SK-N-SH (cell line): ENCODE measurements at regions not wholly inside any gene's neighbourhood (a gene's known extent, or its start where the extent isn't known, plus 50 kb on each side); places are given as distances from the start of the nearest gene placed in this dataset.

Source experiments
- CTCF ChIA-PET: fragments of 300-600, 350-600 bp; formaldehyde crosslinking; extraction: SDS; loops from one replicate; lab custom pipeline; 2021; lab: Yijun Ruan, JAX
- POLR2A ChIA-PET: fragments of 350-600 bp; sonication (Branson Sonifier 250); formaldehyde crosslinking; extraction: SDS; loops from one replicate; lab custom pipeline; 2020; ENCODE audit warnings: antibody characterized with exemption, inconsistent platforms; lab: Yijun Ruan, JAX
- DNase-seq: peaks from one replicate; pipeline ENCODE4 v3.0.0; 2012
- H2AFZ ChIP-seq: fragments of 200-600 bp; sonication (generic); 2 replicates; pipeline ENCODE4 v1.8.1; 2016; ENCODE audit warnings: antibody characterized with exemption, mild to moderate bottlenecking, low read depth
- H3F3A ChIP-seq: fragments of 200-600 bp; sonication (generic); replicated peaks from 2 replicates; pipeline ENCODE3; 2016; ENCODE audit warnings: antibody characterized with exemption, mild to moderate bottlenecking; ENCODE audit not compliant: insufficient read depth
- H3K27ac ChIP-seq, 2 experiments: fragments of 200-500 bp in 1 of 2; fragments of 200-600 bp in 1 of 2; sonication (Bioruptor generic) in 1 of 2; sonication (generic), shearing (Covaris generic) in 1 of 2; 2 replicates each; pipeline versions ENCODE4 v1.5.1 to v1.6.1; 2014 to 2016; ENCODE audit warnings: low read depth in 2 of 2, inconsistent platforms in 1 of 2, low read length in 1 of 2, mild to moderate bottlenecking in 1 of 2, mixed read lengths in 1 of 2
- H3K27me3 ChIP-seq: fragments of 200-600 bp; sonication (generic), shearing (Covaris generic); 2 replicates; pipeline ENCODE4 v1.6.1; 2016; ENCODE audit warnings: mixed run types; ENCODE audit not compliant: insufficient read depth
- H3K36me3 ChIP-seq, 2 experiments: fragments of 200-500 bp in 1 of 2; fragments of 200-600 bp in 1 of 2; sonication (Bioruptor generic) in 1 of 2; sonication (generic) in 1 of 2; replicated peaks in 1 of 2; 2 replicates each; pipeline versions ENCODE3 to v1.5.1; 2014 to 2016; ENCODE audit warnings: low read length in 1 of 2, mild to moderate bottlenecking in 1 of 2; ENCODE audit not compliant: insufficient read depth in 2 of 2, control insufficient read depth in 1 of 2
- H3K4me1 ChIP-seq, 2 experiments: fragments of 200-500 bp in 1 of 2; fragments of 200-600 bp in 1 of 2; sonication (Bioruptor generic) in 1 of 2; sonication (generic), shearing (Covaris generic) in 1 of 2; 2 replicates each; pipeline versions ENCODE4 v1.5.1 to v1.6.1; 2014 to 2016; ENCODE audit warnings: low read depth in 1 of 2, low read length in 1 of 2, mixed run types in 1 of 2; ENCODE audit not compliant: insufficient read depth in 2 of 2, control insufficient read depth in 1 of 2
- H3K4me2 ChIP-seq: fragments of 200-600 bp; sonication (generic), shearing (Covaris generic); 2 replicates; pipeline ENCODE4 v1.6.1; 2017; ENCODE audit warnings: mixed run types
- H3K4me3 ChIP-seq, 2 experiments: fragments of 200-500 bp in 1 of 2; fragments of 200-600 bp in 1 of 2; sonication (Bioruptor generic) in 1 of 2; sonication (generic), shearing (Covaris generic) in 1 of 2; 2 replicates each; pipeline versions ENCODE4 v1.5.1 to v1.8.1; 2014 to 2016; ENCODE audit warnings: low read depth in 2 of 2, inconsistent platforms in 1 of 2, low read length in 1 of 2, mild to moderate bottlenecking in 1 of 2, mixed read lengths in 1 of 2, moderate library complexity in 1 of 2
- H3K79me2 ChIP-seq: fragments of 200-600 bp; sonication (generic); 2 replicates; pipeline ENCODE4 v1.8.1; 2017; ENCODE audit warnings: mild to moderate bottlenecking; ENCODE audit not compliant: insufficient read depth
- H3K9ac ChIP-seq: fragments of 200-600 bp; sonication (generic); 2 replicates; pipeline ENCODE4 v1.6.1; 2017; ENCODE audit warnings: mixed run types
- H3K9me2 ChIP-seq: fragments of 200-600 bp; sonication (generic); 2 replicates; pipeline ENCODE4 v1.6.1; 2017; ENCODE audit warnings: mixed run types
- H3K9me3 ChIP-seq: fragments of 200-600 bp; sonication (generic); 2 replicates; pipeline ENCODE4 v1.6.1; 2017; ENCODE audit warnings: mixed run types, mild to moderate bottlenecking, moderate library complexity
- H4K20me1 ChIP-seq: fragments of 200-600 bp; sonication (generic); 2 replicates; pipeline ENCODE4 v1.6.1; 2017; ENCODE audit warnings: mild to moderate bottlenecking, mixed run types; ENCODE audit not compliant: insufficient read depth
- EZH2phosphoT487 ChIP-seq: fragments of 200-600 bp; sonication (generic); IDR thresholded peaks from 2 replicates; pipeline ENCODE4 v1.6.1; 2017; ENCODE audit warnings: low read depth, mixed run types, mild to moderate bottlenecking, antibody characterized with exemption, moderate library complexity, borderline replicate concordance
- FOXM1 ChIP-seq: IDR thresholded peaks from 2 replicates; pipeline ENCODE4 v1.4.0; 2012; ENCODE audit warnings: low read depth, mild to moderate bottlenecking
- GABPA ChIP-seq: IDR thresholded peaks from 2 replicates; pipeline ENCODE4 v1.4.0; 2012; ENCODE audit warnings: low read depth, mild to moderate bottlenecking
- GATA2 ChIP-seq: sonication (generic); formaldehyde crosslinking; IDR thresholded peaks from 2 replicates; pipeline ENCODE4 v1.5.0; 2020; ENCODE audit warnings: mild to moderate bottlenecking, missing genetic modification reagents
- IRF3 ChIP-seq: fragments of 150-350 bp; IDR thresholded peaks from 2 replicates; pipeline ENCODE4 v1.6.1; 2016; ENCODE audit warnings: mild to moderate bottlenecking, low read depth, low read length
- MXI1 ChIP-seq: IDR thresholded peaks from 2 replicates; pipeline ENCODE4 v1.6.1; 2012; ENCODE audit warnings: mild to moderate bottlenecking, low read depth, low read length, improper control_type of control experiment
- PBX3 ChIP-seq: IDR thresholded peaks from 2 replicates; pipeline ENCODE4; 2012
- POLR2AphosphoS5 ChIP-seq: IDR thresholded peaks from 2 replicates; pipeline ENCODE4 v1.6.1; 2012; ENCODE audit warnings: low read depth, low read length
- RAD21 ChIP-seq: IDR thresholded peaks from 2 replicates; pipeline ENCODE4 v1.6.1; 2012; ENCODE audit warnings: mild to moderate bottlenecking, low read length
- RCOR1 ChIP-seq: fragments of 150-350 bp; IDR thresholded peaks from 2 replicates; pipeline ENCODE4 v1.6.1; 2017; ENCODE audit warnings: antibody characterized with exemption, low read length
- RXRA ChIP-seq: IDR thresholded peaks from 2 replicates; pipeline ENCODE4 v1.4.0; 2012; ENCODE audit warnings: low read depth, mild to moderate bottlenecking, borderline replicate concordance
- SMC3 ChIP-seq: IDR thresholded peaks from 2 replicates; pipeline ENCODE4 v1.6.1; 2012; ENCODE audit warnings: low read depth, low read length, improper control_type of control experiment
- TAF1 ChIP-seq: IDR thresholded peaks from 2 replicates; pipeline ENCODE4 v1.6.1; 2012; ENCODE audit warnings: low read depth, mild to moderate bottlenecking, low read length, moderate library complexity, borderline replicate concordance
- TCF12 ChIP-seq: IDR thresholded peaks from 2 replicates; pipeline ENCODE4 v1.4.0; 2012
- TEAD4 ChIP-seq: IDR thresholded peaks from 2 replicates; pipeline ENCODE4 v1.4.0; 2012; ENCODE audit warnings: mild to moderate bottlenecking, borderline replicate concordance; ENCODE audit not compliant: insufficient read depth
- YY1 ChIP-seq: IDR thresholded peaks from 2 replicates; pipeline ENCODE4 v1.4.0; 2012; ENCODE audit warnings: low read depth, mild to moderate bottlenecking
- WGBS: methylation state at CpG from one replicate; pipeline ENCODE4 v1.1.6; 2017; ENCODE audit warnings: low lambda C conversion rate; 5-methylcytosine and 5-hydroxymethylcytosine counted together

- no peak overlapping the region for H3K27ac ChIP-seq
- H3K4me3 ChIP-seq, result no peak overlapping the region
- no peaks in the 10 kb centered on the region for H4K20me1 ChIP-seq
- no peaks in the 10 kb centered on the region for H3K36me3 ChIP-seq
- H3K9me2 ChIP-seq, result no peaks in the 10 kb centered on the region
- ChIA-PET POLR2A (no interaction called here), CTCF (no interaction called here)
- H3K9ac ChIP-seq, result no peak overlapping the region
- H3F3A ChIP-seq, result no peaks in the 10 kb centered on the region
- H3K27me3 ChIP-seq, result no peaks in the 10 kb centered on the region
- peaks cover 0 to 3% of the 10 kb centered on the region in 2 experiments; a peak in 1 of 4 replicates for H3K4me1 ChIP-seq
- no peak overlapping the region for H3K4me2 ChIP-seq
- 17% methylated on average over 3 of the region's 3 CpGs for WGBS
- no peak overlapping the region for H2AFZ ChIP-seq
- H3K9me3 ChIP-seq, result no peaks in the 10 kb centered on the region
- no peaks in the 10 kb centered on the region for H3K79me2 ChIP-seq
- DNase-seq, result no peak
- TF ChIP-seq IRF3 (no peak), YY1 (no peak), MXI1 (no peak), EZH2phosphoT487 (no peak), POLR2AphosphoS5 (no peak), TCF12 (no peak), TAF1 (no peak), RAD21 (no peak)
These were observed 512.2 kb upstream of the PKDCC start for GRCh38 chr2:41535575-41535974.

DNA sequence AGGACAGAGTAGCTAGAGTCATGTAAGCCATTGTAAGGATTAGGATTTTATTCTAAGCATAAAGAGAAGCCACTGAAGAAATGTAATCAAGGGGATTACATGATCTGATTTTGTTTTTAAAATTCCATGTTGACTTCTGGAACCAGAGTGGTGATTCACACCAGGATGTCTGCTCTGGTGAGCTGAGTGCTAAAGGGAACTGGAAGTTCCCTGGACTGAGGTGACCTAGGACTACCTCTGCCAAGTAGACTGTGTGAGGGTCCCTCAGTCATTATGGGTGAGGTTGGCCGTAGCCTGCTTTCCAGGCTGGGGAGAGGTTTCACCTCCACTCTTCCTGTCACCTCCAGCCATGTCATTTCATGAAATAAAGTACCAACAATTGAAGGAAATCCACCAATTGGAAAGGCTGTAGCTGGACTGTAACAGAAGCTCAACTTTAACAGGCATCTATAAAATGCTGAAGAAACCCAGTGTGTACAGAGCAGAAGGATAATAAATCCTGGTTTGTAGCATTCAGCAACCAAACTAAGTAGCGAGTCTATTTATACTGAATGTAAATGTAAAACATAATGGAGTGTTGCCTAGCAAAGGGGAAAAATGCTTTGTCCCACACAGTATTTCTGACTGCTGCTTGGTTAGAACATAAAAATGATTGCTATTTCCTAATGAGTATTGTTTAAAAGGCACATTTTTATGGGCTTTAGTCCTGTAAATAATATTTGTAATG, 507.4 kb upstream of the PKDCC start:
- no peaks in the 10 kb centered on the region for H3K9me2 ChIP-seq
- TF ChIP-seq POLR2AphosphoS5, result no peak
- TF ChIP-seq TAF1, result no peak
- TF ChIP-seq FOXM1, result no peak
- TF ChIP-seq GABPA, result no peak
- TF ChIP-seq, all 33 proteins: peak for 0
- Histone ChIP-seq H3K79me2 (no peaks in the 10 kb centered on the region), H3F3A (no peaks in the 10 kb centered on the region), H3K27ac (no peak overlapping the region), H3K4me1 (peaks cover 0 to 3% of the 10 kb centered on the region in 2 experiments; a peak in 2 of 4 replicates), H3K36me3 (no peaks in the 10 kb centered on the region), H3K9ac (no peak overlapping the region), H3K27me3 (no peaks in the 10 kb centered on the region), H3K4me2 (no peak overlapping the region; the same call in 1 of the 2 replicates), H4K20me1 (no peaks in the 10 kb centered on the region), H2AFZ (no peak overlapping the region), H3K4me3 (no peak overlapping the region), H3K9me3 (no peaks in the 10 kb centered on the region)
- ChIA-PET CTCF (interaction anchor here (0.6 to 2.0 kb wide), 2 partner anchors 17 to 158 kb away, joined by 3 to 6 read pairs; no protein-coding TSS in a partner anchor), POLR2A (no interaction called here)
- WGBS, result 28% methylated on average over 2 of the region's 2 CpGs
- DNase-seq, result no peak

- no peak for DNase-seq
- Histone ChIP-seq H3K79me2 (no peaks in the 10 kb centered on the region), H2AFZ (no peak overlapping the region), H3K4me2 (no peak overlapping the region), H3K9me3 (no peaks in the 10 kb centered on the region), H3K9ac (no peak overlapping the region), H3F3A (no peaks in the 10 kb centered on the region), H3K27me3 (no peaks in the 10 kb centered on the region), H3K4me1 (peaks cover 0 to 3% of the 10 kb centered on the region in 2 experiments; a peak in 2 of 4 replicates), H3K9me2 (no peaks in the 10 kb centered on the region), H4K20me1 (no peaks in the 10 kb centered on the region), H3K4me3 (no peak overlapping the region), H3K36me3 (no peaks in the 10 kb centered on the region), H3K27ac (no peak overlapping the region)
- 31% methylated on average over 2 of the region's 2 CpGs for WGBS
- TF ChIP-seq PBX3 (no peak), TEAD4 (no peak), RXRA (no peak), RCOR1 (no peak), SMC3 (no peak), GATA2 (CRISPR knock-in tag) (no peak)
- CTCF ChIA-PET, result interaction anchor here (0.6 to 2.2 kb wide), 2 partner anchors 12 to 1390 kb away, joined by 3 to 8 read pairs; no protein-coding TSS in a partner anchor
- POLR2A ChIA-PET, result no interaction called here
These were observed 504.1 kb upstream of the PKDCC start for GRCh38 chr2:41543726-41544125.
